ENCODE measurements at regions not wholly inside any gene's neighbourhood (a gene's known extent, or its start where the extent isn't known, plus 50 kb on each side); places are given as distances from the start of the nearest gene placed in this dataset.

GRCh38 chr2:16716944-16717343, 51.3 kb upstream of the CYRIA start:
- DNase-seq: no peak

GRCh38 chr2:16716024-16716423, 50.4 kb upstream of the CYRIA start:
- no peak for DNase-seq
